Germinal center (tissue), 1 donor: ENCODE measurements at regions not wholly inside any gene's neighbourhood (a gene's known extent, or its start where the extent isn't known, plus 50 kb on each side); places are given as distances from the start of the nearest gene placed in this dataset.
A peak's percentile ranks its signal among the peaks of the same experiment; 100 is the strongest.

ENCODE experiments used
- DNase-seq: peaks from one replicate; pipeline ENCODE4 v3.0.0; 2012; ENCODE audit warnings: mixed read lengths, low spot score

DNA sequence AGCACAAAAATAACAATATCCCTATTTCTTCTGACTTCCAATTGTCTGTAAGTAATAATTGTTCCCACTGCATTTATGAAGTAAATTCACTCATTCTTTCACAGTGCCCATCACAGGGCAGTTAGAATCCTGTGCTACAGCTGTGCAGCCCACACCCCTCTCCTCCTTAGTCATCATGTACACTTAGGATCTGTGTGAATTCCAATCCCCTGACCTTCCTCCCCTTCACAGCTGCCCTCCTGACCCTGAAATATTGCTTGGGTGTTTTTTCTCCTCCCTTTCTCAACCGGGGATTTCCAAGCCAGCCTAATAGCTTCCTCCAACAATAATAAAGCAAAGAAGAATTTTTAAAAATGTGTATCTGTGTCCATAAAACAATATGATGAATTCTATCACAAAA lies 91.5 kb upstream of the BEND6 start:
- DNase-seq: no peak

DNA sequence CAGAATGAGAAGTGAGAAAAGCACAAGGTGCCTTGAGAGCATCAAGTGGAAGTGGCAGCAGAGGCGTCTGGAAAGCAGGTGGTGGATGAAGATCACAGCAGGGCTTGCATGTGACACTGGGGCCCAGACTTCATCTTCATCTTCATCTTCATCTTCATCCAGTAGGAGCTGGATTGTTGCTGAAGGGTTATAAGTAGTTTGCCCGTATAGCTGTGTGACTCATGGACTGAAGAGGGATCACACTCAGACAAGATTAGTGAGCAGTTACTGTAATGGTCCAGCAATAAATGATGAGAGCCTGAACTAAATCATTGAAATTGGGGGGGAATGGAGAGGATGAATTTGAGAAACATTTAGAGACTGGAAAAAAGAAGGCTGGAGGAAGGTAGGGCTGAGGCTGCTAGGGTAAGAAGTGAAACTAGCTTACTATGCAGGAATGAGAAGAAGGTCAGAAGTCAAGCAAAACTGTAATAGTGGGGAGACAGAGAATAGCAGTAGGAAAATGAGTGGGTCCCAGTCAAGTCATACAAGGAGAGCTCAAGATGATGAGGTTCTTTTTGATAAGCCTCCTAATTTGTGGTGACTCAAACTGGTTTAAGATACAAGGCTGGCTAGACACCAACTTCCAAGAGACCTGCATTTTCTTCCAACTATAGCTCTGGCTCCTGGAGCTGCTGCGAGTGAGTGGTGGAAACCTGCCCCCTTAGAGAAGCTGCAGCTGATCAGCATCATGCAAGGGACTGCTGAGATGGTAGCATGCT lies 92.3 kb upstream of the BEND6 start:
- DNase-seq: no peak

DNA sequence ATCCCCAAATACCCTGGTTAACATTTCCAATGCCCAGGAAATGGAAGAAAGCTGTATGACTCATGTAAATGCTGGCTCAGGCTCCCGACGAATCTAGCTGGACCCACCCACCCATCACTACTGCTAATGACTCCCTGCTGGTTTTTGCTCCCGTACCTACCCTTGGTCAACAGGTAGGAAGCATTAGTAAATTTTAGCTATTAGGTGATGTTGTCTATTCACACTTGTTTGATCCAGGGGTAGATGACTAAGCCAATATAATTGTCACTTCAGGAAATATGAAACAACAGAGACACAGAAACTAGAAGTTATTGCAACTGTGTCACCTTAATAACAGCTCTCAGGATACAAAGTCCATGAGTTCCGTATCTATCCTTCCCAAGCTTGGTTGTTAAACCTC lies 94.4 kb upstream of the BEND6 start:
- no peak for DNase-seq

GRCh38 chr6:56856036-56856580 lies 98.8 kb upstream of the BEND6 start:
- no peak for DNase-seq

- no peak for DNase-seq
Measured at GRCh38 chr6:56854086-56854485, 100.8 kb upstream of the BEND6 start.

DNA sequence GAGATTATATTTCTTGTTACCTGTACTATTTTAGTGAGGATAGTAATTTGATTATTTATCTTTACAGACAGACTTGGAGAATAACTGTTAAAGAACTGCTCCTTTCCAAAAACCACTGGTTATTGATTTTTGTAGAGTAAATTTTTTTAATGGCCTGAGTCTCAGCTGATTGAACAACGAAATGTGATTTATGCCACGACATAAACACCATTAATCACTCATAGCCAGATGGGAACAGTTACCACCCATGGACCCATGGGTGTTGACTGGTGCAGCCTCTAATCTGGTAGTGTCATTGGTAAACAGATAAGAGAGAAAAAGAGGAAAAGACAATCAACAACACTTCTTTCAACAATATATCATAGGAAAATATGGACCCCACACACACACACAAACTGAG lies 101.4 kb upstream of the BEND6 start:
- no peak for DNase-seq

DNA sequence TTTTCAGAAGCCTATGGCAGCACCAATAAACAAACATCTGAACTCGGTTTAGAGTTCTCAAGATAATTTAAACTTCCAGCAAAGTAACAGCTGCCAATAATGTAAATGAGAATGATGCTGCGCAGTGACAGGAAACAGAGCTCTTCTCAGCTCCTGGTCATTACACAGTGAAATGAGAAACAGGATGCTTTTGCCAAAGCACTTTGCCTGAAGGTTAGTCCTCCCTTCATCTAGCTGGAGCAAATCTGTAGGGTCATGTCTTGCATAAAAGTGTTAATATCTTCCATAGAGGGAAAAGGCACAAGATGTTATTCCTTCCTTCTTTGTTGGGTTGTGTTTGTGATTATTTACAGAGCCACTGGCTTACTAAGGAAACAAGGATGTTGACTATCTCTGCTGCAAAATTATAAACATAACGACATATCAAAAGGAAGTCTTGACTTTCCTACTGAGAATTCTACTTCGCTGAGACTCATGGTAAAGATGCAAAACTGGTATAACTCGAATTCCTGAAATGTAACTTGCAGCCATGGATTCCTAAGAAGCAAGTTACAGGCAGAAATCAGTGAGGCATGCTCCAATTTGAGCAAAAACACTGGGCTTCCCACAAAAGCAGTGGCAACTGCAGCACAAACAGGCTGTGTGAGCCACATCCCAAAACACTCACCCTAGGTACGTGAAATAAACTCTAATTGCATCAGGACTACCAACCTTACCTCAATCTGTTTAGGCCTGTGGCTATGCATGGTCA lies 102.5 kb upstream of the BEND6 start:
- no peak for DNase-seq

- DNase-seq: peak; percentile 14
Measured at GRCh38 chr6:56851541-56852259, 103.2 kb upstream of the BEND6 start.

DNA sequence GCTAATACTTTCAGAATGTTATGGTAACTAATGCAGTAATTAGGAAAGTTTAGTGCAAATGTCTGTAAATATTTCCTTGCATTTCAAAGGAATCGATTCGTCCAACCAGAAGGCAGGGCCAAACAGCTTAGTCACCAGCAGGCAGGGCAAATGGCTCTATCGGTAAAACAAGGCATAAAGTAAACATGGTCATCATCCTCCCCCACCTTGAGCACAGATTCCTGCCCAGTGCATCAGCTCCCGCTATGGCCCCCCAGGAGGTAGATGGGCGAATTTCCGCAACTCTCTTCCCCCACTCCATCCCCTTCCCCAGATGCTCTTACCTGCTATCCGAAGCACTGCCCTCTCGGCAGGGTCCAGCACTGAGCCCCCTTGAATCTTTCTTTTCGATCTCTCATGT lies 103.8 kb upstream of the BEND6 start:
- DNase-seq: no peak

DNA sequence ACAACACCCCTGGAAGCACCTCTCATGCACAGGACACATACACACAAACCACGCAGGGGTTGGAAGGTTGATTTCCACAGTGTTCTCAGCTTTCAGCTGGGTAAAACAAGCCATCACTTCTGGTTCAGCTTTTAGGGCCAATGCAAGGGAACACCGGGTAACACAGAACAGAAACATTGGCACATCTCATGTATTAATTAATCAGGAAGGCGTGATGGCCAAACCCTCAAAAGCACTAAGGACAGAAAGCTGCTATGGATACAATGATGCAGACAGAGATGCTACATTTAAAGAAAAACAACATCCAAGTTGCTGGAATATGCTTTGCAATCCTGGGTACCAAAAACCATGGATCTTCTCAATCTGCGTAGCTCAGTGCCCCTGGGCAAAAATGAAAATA lies 104.3 kb upstream of the BEND6 start:
- no peak for DNase-seq

- DNase-seq: no peak
Measured at GRCh38 chr6:56849896-56850295, 105.0 kb upstream of the BEND6 start.

GRCh38 chr6:56848105-56848504 lies 106.8 kb upstream of the BEND6 start:
- DNase-seq: no peak

DNA sequence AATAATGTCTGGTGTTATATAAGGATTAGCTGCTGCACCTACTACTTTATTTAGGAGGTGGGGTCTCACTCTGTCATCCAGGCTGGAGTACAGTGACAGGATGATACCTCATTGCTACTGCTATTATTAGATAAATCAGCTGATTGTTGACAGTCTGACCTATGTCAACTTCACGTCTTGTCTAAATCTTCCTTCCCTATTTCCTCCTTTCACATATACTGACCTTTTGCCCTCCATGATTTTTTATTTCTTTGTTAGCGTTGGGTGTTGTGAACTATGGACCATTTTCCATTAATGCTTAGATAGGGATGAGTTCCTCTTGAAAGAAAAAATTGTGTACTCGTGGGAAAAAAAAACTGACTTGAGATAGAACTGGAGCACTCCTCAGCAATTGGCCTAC lies 109.9 kb upstream of the BEND6 start:
- no peak for DNase-seq

GRCh38 chr6:56843476-56844349 lies 111.2 kb upstream of the BEND6 start:
- DNase-seq: peak; percentile 73

DNA sequence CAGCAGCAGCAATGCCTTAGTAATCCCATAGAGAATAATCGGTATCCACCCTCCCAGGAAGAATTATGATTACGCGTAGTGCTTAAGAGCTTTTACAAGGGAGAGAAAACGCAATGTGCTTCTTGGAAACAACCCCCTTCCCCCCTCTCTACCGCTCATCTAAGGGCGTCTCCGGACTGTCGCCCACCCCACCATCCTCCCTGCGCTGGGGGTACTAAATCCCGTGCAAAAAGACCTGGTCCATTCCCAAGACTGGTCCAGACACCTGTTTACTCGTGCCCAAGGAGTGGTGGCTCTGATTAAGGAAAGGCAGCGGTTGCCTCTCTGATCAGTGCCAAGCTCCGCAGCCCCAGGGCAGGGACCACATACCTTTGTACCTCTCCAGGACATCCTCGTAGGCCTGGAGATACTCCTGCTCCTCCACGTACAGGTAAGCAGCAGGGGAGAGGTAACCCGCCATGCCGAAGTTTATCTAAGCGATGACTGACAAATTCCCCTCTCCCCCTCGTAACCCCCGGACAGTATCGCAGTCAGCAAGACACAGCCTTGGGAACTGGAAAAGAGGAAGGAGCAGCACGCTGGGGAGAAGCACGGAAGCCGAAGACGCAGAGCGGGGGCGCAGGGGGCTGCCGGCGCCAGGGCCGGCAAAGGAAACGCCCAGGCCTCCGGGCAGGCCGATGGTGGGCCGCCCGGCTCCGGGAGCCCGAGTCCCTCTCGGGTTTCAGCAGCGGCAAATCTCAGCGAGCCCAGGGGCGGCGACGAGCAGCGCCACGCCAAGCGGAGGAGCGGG lies 112.0 kb upstream of the BEND6 start:
- peak; percentile 3 for DNase-seq

DNA sequence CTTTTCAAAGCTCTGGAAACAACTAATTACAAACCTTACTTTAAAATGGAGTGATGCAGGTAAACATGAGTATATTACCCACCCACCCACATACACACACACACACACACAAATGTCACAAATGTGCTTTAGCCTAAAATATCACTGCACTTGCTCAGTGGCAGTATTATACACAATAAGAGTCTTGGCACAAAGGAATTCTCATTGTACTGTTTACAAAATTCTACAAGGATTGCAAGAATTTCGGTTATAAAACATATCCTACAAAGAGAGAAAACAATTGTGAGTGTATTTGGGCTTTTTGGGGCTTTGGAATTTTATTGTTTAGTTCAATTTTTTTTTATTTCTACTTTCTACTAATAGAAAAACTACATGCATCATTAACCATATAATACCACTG lies 113.2 kb upstream of the BEND6 start:
- DNase-seq: no peak

GRCh38 chr6:56841381-56841749 lies 113.5 kb upstream of the BEND6 start:
- no peak for DNase-seq

- no peak for DNase-seq
Measured at GRCh38 chr6:56840467-56841380, 114.2 kb upstream of the BEND6 start.

GRCh38 chr6:56839533-56840183 lies 115.2 kb upstream of the BEND6 start:
- no peak for DNase-seq
